Gastrocnemius medialis (tissue), 4 donors: ENCODE measurements at regions not wholly inside any gene's neighbourhood (a gene's known extent, or its start where the extent isn't known, plus 50 kb on each side); places are given as distances from the start of the nearest gene placed in this dataset.

ENCODE experiments used
- ATAC-seq, 2 donors: fragments of 150-250 bp; one replicate each; pipeline ENCODE4 v1.9.1; 2016
- DNase-seq, 2 donors: peaks; one replicate each; pipeline ENCODE4 v3.0.0-alpha.2; 2019
- H3K27ac ChIP-seq, 4 donors: fragments of 200-600 bp; sonication (generic); 1 replicate in 1 of 4; 2 replicates in 3 of 4; pipeline ENCODE4 v1.5.1; 2016 to 2018; ENCODE audit warnings: mild to moderate bottlenecking in 2 of 4, moderate library complexity in 1 of 4
- H3K27me3 ChIP-seq, 3 donors: fragments of 200-600 bp; sonication (generic) in 2 of 3; 1 replicate in 1 of 3; 2 replicates in 2 of 3; pipeline versions ENCODE4 v1.5.1 to v1.6.0; 2016 to 2019; ENCODE audit warnings: mild to moderate bottlenecking in 1 of 3, moderate library complexity in 1 of 3
- H3K36me3 ChIP-seq, 2 donors: fragments of 200-600 bp; sonication (generic) in 1 of 2; one replicate each; pipeline ENCODE4 v1.5.1; 2017 to 2018
- H3K4me1 ChIP-seq, 2 donors: fragments of 200-600 bp; sonication (generic) in 1 of 2; one replicate each; pipeline ENCODE4 v1.5.1; 2016 to 2017; ENCODE audit warnings: mild to moderate bottlenecking in 2 of 2
- H3K4me3 ChIP-seq, 4 donors: fragments of 200-600 bp; sonication (generic) in 3 of 4; 1 replicate in 1 of 4; 2 replicates in 3 of 4; pipeline ENCODE4 v1.5.1; 2016 to 2019; ENCODE audit warnings: mild to moderate bottlenecking in 2 of 4
- H3K9me3 ChIP-seq, 3 donors: fragments of 200-600 bp; sonication (generic) in 2 of 3; 1 replicate in 1 of 3; 2 replicates in 2 of 3; pipeline ENCODE4 v1.5.1; 2016 to 2019
- POLR2A ChIP-seq, 2 donors: fragments of 450-650 bp; IDR thresholded peaks; one replicate each; pipeline ENCODE4 v1.6.1; 2017; ENCODE audit warnings: antibody characterized with exemption in 2 of 2, mild to moderate bottlenecking in 2 of 2, moderate library complexity in 2 of 2
- in situ Hi-C, 4 donors: fragments of 200-750 bp; cut with MboI; loops; one replicate each; pipeline versions ENCODE4 v1.15.0 to v1.8.0; 2017; ENCODE audit warnings: low sequenced_read_pairs in 4 of 4
- intact Hi-C: fragments of 100-400 bp; cut with DNase I; formaldehyde crosslinking; loops from one replicate; pipeline ENCODE4 v1.15.1; 2023; ENCODE audit warnings: low total_unique reads
- TF ChIP-seq, protein P1 (sequence below), 5 experiments: fragments of 450-650 bp in 3 of 5; fragments of 200-600 bp in 2 of 5; sonication (generic) in 2 of 5; IDR thresholded peaks in 4 of 5; conservative IDR thresholded peaks in 1 of 5; 1 replicate in 4 of 5; 2 replicates in 1 of 5; pipeline ENCODE4 v1.5.1; 2016 to 2019; ENCODE audit warnings: antibody characterized with exemption in 5 of 5, mild to moderate bottlenecking in 3 of 5, moderate library complexity in 3 of 5

GRCh38 chr13:38093425-38093824, 223.9 kb upstream of the TRPC4 start:
- no peak for ATAC-seq
- in situ Hi-C loops = no loop called here
- Histone ChIP-seq H3K27me3 (no peaks in the 10 kb centered on the region), H3K27ac (no peak overlapping the region), H3K36me3 (no peaks in the 10 kb centered on the region), H3K4me1 (no peaks in the 10 kb centered on the region), H3K9me3 (no peaks in the 10 kb centered on the region), H3K4me3 (no peak overlapping the region)
- DNase-seq = no peak
- no peak for TF ChIP-seq POLR2A (IDR thresholded peaks at IDR 0.05)
- TF ChIP-seq, protein P1, sequence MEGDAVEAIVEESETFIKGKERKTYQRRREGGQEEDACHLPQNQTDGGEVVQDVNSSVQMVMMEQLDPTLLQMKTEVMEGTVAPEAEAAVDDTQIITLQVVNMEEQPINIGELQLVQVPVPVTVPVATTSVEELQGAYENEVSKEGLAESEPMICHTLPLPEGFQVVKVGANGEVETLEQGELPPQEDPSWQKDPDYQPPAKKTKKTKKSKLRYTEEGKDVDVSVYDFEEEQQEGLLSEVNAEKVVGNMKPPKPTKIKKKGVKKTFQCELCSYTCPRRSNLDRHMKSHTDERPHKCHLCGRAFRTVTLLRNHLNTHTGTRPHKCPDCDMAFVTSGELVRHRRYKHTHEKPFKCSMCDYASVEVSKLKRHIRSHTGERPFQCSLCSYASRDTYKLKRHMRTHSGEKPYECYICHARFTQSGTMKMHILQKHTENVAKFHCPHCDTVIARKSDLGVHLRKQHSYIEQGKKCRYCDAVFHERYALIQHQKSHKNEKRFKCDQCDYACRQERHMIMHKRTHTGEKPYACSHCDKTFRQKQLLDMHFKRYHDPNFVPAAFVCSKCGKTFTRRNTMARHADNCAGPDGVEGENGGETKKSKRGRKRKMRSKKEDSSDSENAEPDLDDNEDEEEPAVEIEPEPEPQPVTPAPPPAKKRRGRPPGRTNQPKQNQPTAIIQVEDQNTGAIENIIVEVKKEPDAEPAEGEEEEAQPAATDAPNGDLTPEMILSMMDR (IDR thresholded peaks at IDR 0.05 in 4 of 5, conservative IDR thresholded peaks at IDR 0.05 in 1 of 5) = no peak
- intact Hi-C loops = no loop called here

DNA sequence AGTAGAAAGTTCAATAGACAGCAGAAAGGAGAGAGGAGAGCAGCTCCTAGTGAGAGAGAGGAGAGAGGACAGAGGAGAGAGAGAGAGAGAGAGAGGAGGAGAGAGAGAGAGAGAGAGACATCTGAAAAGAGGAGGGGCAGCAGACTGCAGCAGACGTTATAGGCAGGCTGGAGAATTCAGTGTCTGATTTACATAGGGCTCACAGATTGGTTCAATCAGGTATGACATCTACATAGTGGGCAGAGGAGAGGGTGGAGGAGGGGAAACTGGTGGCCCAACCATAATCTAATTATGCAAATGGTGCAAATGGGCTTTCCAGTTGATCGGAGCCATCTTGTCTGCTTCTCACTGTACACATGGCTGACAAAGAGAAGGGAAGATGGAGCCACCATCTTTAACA, 221.3 kb upstream of the TRPC4 start:
- H3K4me3 ChIP-seq = no peak overlapping the region
- in situ Hi-C loops (no loop called here), intact Hi-C loops (no loop called here)
- H3K9me3 ChIP-seq = no peaks in the 10 kb centered on the region
- DNase-seq (no peak), ATAC-seq (no peak)
- H3K27me3 ChIP-seq = no peaks in the 10 kb centered on the region
- no peak for TF ChIP-seq POLR2A (IDR thresholded peaks at IDR 0.05)
- TF ChIP-seq, protein P1 (IDR thresholded peaks at IDR 0.05 in 4 of 5, conservative IDR thresholded peaks at IDR 0.05 in 1 of 5) = no peak
- no peaks in the 10 kb centered on the region for H3K36me3 ChIP-seq
- no peaks in the 10 kb centered on the region for H3K4me1 ChIP-seq
- no peak overlapping the region for H3K27ac ChIP-seq

DNA sequence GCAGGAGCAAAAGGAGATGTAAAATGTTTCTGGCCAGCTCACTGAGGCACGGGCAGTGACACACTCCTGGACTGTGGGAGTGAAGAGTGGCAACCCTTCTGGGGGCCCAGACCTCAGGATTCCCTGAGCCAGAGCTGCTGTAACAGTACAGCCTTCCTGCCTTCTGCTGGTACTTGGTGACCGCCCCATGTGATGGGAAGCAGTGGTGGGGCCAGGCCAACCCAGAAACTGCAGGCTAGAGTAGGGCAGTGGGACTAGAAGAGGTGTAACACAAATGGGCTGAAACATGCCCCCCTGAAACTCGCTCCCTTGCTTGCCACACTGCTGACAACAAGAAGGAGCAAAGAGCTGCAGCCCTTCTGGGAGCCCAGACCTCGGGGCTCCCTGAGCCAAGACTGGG, 217.1 kb upstream of the TRPC4 start:
- Histone ChIP-seq H3K9me3 (no peaks in the 10 kb centered on the region), H3K27ac (no peak overlapping the region), H3K36me3 (no peaks in the 10 kb centered on the region), H3K27me3 (no peaks in the 10 kb centered on the region), H3K4me1 (no peaks in the 10 kb centered on the region), H3K4me3 (no peak overlapping the region)
- in situ Hi-C loops = no loop called here
- intact Hi-C loops = no loop called here
- no peak for ATAC-seq
- TF ChIP-seq POLR2A (IDR thresholded peaks at IDR 0.05) = no peak
- TF ChIP-seq, protein P1 (IDR thresholded peaks at IDR 0.05 in 4 of 5, conservative IDR thresholded peaks at IDR 0.05 in 1 of 5) = no peak
- DNase-seq = no peak

- Histone ChIP-seq H3K4me3 (no peak overlapping the region), H3K4me1 (no peaks in the 10 kb centered on the region), H3K9me3 (no peaks in the 10 kb centered on the region), H3K27ac (no peak overlapping the region), H3K27me3 (no peaks in the 10 kb centered on the region), H3K36me3 (no peaks in the 10 kb centered on the region)
- ATAC-seq = no peak
- DNase-seq = no peak
- in situ Hi-C loops = no loop called here
- TF ChIP-seq, protein P1 (IDR thresholded peaks at IDR 0.05 in 4 of 5, conservative IDR thresholded peaks at IDR 0.05 in 1 of 5) = no peak
- no peak for TF ChIP-seq POLR2A (IDR thresholded peaks at IDR 0.05)
- intact Hi-C loops = no loop called here
Observed at GRCh38 chr13:38086013-38086412, 216.4 kb upstream of the TRPC4 start.

DNA sequence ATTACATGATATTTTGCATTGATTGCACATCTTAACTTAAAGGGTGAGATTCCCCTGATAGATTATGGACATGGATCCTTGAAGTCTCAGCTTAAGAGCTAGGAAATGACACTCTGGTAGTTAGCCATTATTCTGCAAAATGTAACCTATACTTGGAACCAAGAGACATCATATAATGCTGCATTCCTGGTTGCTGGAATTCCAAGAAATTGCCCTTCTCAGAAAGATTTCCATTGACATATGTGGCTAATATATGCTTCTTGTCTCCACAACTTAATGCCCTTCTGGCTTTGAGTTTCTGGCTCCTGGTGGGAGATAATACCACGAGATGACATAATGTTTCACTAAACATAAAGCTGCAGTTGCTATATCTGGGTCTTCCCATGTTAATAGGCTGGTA, 204.4 kb upstream of the TRPC4 start:
- TF ChIP-seq, protein P1 (IDR thresholded peaks at IDR 0.05 in 4 of 5, conservative IDR thresholded peaks at IDR 0.05 in 1 of 5) = no peak
- no peak for TF ChIP-seq POLR2A (IDR thresholded peaks at IDR 0.05)
- DNase-seq = no peak
- Histone ChIP-seq H3K27ac (no peak overlapping the region), H3K27me3 (no peaks in the 10 kb centered on the region), H3K4me1 (no peaks in the 10 kb centered on the region), H3K36me3 (no peaks in the 10 kb centered on the region), H3K9me3 (no peaks in the 10 kb centered on the region), H3K4me3 (no peak overlapping the region)
- ATAC-seq = no peak
- in situ Hi-C loops = no loop called here
- intact Hi-C loops = no loop called here
